CD4-positive, CD25-positive, alpha-beta regulatory T cell (primary cell): ENCODE measurements at regions not wholly inside any gene's neighbourhood (a gene's known extent, or its start where the extent isn't known, plus 50 kb on each side); places are given as distances from the start of the nearest gene placed in this dataset.
A peak's percentile ranks its signal among the peaks of the same experiment; 100 is the strongest.

Source experiments
- ATAC-seq, 2 donors: fragments of 150-1000 bp; cut with Tn5 transposase; one replicate each; pipeline ENCODE4 v1.10.0; 2021; ENCODE audit warnings: low read depth in 2 of 2, moderate number of reproducible peaks in 2 of 2, moderate library complexity in 1 of 2
- DNase-seq, 3 donors: peaks; one replicate each; pipeline versions ENCODE4 v3.0.0 to v3.0.0-alpha.2; 2012 to 2022; ENCODE audit warnings: mixed read lengths in 1 of 3
- H3K27ac ChIP-seq: one replicate; pipeline ENCODE4 v1.7.0; 2013; ENCODE audit warnings: mild to moderate bottlenecking, low read length; ENCODE audit not compliant: insufficient read depth, poor library complexity, severe bottlenecking
- H3K27me3 ChIP-seq: one replicate; pipeline ENCODE4 v1.7.0; 2013; ENCODE audit warnings: low read length; ENCODE audit not compliant: control insufficient read depth, insufficient read depth
- H3K36me3 ChIP-seq: one replicate; pipeline ENCODE4 v1.7.0; 2013; ENCODE audit warnings: mild to moderate bottlenecking, low read length, moderate library complexity; ENCODE audit not compliant: control insufficient read depth, insufficient read depth
- H3K4me1 ChIP-seq: 2 replicates; pipeline ENCODE4 v1.7.0; 2013; ENCODE audit warnings: mild to moderate bottlenecking, low read length; ENCODE audit not compliant: insufficient read depth, control insufficient read depth, poor library complexity, severe bottlenecking
- H3K4me3 ChIP-seq: one replicate; pipeline ENCODE4 v1.7.0; 2013; ENCODE audit warnings: low read depth, mild to moderate bottlenecking, low read length, moderate library complexity
- H3K9me3 ChIP-seq, 2 experiments: 1 replicate in 1 of 2; 2 replicates in 1 of 2; pipeline ENCODE4 v1.7.0; 2013; ENCODE audit warnings: low read length in 2 of 2, mild to moderate bottlenecking in 1 of 2, moderate library complexity in 1 of 2; ENCODE audit not compliant: control insufficient read depth in 2 of 2
- H3K27ac Mint-ChIP-seq, 3 donors: one replicate each; pipeline ENCODE4 v1.8.0; 2020 to 2022; ENCODE audit warnings: mild to moderate bottlenecking in 3 of 3, mixed read lengths in 3 of 3, moderate library complexity in 2 of 3
- H3K27me3 Mint-ChIP-seq: one replicate; pipeline ENCODE4 v1.8.0; 2022; ENCODE audit warnings: mild to moderate bottlenecking, mixed read lengths
- H3K36me3 Mint-ChIP-seq: one replicate; pipeline ENCODE4 v1.8.0; 2020; ENCODE audit warnings: mixed read lengths
- H3K4me1 Mint-ChIP-seq, 4 donors: one replicate each; pipeline ENCODE4 v1.8.0; 2020 to 2022; ENCODE audit warnings: mixed read lengths in 4 of 4, mild to moderate bottlenecking in 1 of 4
- H3K4me3 Mint-ChIP-seq, 4 donors: one replicate each; pipeline ENCODE4 v1.8.0; 2020 to 2022; ENCODE audit warnings: mild to moderate bottlenecking in 4 of 4, mixed read lengths in 4 of 4, moderate library complexity in 3 of 4
- H3K9me3 Mint-ChIP-seq, 7 donors: one replicate each; pipeline ENCODE4 v1.8.0; 2020 to 2022; ENCODE audit warnings: mixed read lengths in 7 of 7, mild to moderate bottlenecking in 3 of 7, moderate library complexity in 2 of 7

GRCh38 chr4:13316354-13316753 is 167.8 kb downstream of the RAB28 start:
- H3K36me3 ChIP-seq = no peaks in the 10 kb centered on the region
- H3K27ac Mint-ChIP-seq = no peak overlapping the region
- H3K4me1 Mint-ChIP-seq = no peaks in the 10 kb centered on the region
- DNase-seq (no peak), ATAC-seq (no peak)
- no peak overlapping the region for H3K27ac ChIP-seq
- H3K4me3 ChIP-seq = no peak overlapping the region
- H3K9me3 Mint-ChIP-seq = peaks cover 0 to 9% (median 2%) of the 10 kb centered on the region in 7 donors
- H3K27me3 ChIP-seq = no peaks in the 10 kb centered on the region
- H3K27me3 Mint-ChIP-seq = no peaks in the 10 kb centered on the region
- H3K36me3 Mint-ChIP-seq = no peaks in the 10 kb centered on the region
- no peaks in the 10 kb centered on the region for H3K9me3 ChIP-seq
- no peaks in the 10 kb centered on the region for H3K4me1 ChIP-seq
- peak overlapping the region in 1 of 4 donors; percentile 32 for H3K4me3 Mint-ChIP-seq

DNA sequence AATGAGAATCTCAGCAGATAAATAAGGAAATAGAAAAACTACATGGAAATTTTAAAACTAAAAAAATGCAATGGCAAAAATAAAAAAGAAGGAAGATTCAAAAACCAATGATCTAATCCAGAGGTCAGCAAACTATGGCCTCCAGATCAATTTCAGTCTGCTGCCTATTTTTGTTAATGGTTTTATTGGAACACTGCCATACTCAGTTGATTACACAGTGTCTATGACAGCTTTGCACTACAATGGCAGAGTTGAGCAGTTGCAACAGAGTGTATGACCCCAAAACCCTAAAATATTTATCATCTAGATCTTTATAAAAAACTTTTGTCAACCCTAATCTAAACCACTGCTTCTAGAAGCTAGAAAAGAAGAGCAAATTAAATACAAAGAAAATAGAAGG is 170.3 kb downstream of the RAB28 start:
- Mint-ChIP-seq H3K4me3 (no peak overlapping the region), H3K9me3 (peaks cover 0 to 5% (median 0%) of the 10 kb centered on the region in 7 donors), H3K36me3 (no peaks in the 10 kb centered on the region), H3K4me1 (no peaks in the 10 kb centered on the region), H3K27me3 (no peaks in the 10 kb centered on the region), H3K27ac (no peak overlapping the region)
- H3K27me3 ChIP-seq = no peaks in the 10 kb centered on the region
- H3K27ac ChIP-seq = no peak overlapping the region
- DNase-seq (no peak), ATAC-seq (no peak)
- H3K9me3 ChIP-seq = no peaks in the 10 kb centered on the region
- no peaks in the 10 kb centered on the region for H3K4me1 ChIP-seq
- H3K4me3 ChIP-seq = no peak overlapping the region
- no peaks in the 10 kb centered on the region for H3K36me3 ChIP-seq

DNA sequence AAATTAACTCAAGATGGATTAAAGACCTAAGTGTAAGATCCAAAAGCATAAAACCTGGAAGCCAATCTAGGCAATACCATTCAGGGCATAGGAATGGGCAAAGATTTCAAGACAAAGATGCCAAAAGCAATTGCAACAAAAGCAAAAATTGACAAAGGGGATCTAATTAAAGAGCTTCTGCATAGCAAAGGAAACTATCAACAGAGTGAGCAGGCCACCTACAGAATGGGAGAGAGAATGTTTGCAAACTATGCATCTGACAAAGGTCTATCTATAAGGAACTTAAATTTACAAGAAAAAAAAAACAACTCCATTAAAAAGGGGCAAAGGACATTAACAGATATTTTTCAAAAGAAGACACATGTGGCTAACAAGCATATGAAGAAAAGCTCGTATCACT is 171.9 kb downstream of the RAB28 start:
- H3K27me3 ChIP-seq = no peaks in the 10 kb centered on the region
- Mint-ChIP-seq H3K27ac (peak overlapping the region in 1 of 3 donors; percentile 21), H3K27me3 (no peaks in the 10 kb centered on the region), H3K36me3 (peaks cover 3% of the 10 kb centered on the region), H3K4me3 (no peak overlapping the region), H3K4me1 (no peaks in the 10 kb centered on the region), H3K9me3 (peaks cover 0 to 5% (median 0%) of the 10 kb centered on the region in 7 donors)
- H3K36me3 ChIP-seq = no peaks in the 10 kb centered on the region
- no peak overlapping the region for H3K27ac ChIP-seq
- H3K4me1 ChIP-seq = no peaks in the 10 kb centered on the region
- H3K4me3 ChIP-seq = no peak overlapping the region
- ATAC-seq (no peak), DNase-seq (no peak)
- H3K9me3 ChIP-seq = no peaks in the 10 kb centered on the region

DNA sequence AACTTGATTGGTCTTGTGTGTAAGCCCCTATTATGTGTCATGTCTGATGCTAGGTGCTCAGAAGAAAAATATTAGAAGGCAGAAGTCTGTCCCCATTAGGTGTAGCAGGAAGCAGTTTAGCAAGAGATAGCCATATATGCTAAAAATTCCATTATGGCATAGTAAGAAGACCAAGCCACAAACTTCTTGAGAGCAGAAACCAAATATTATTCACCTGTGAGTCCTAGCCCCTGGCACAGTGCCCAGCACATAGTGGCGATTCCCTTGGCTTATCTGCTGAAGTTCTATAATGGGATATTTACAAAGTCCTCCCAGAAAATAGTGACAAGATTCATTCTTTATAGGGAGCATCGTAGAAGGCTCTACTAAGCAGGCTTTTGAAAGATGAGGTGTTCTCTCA is 174.4 kb downstream of the RAB28 start:
- Histone ChIP-seq H3K36me3 (no peaks in the 10 kb centered on the region), H3K27ac (no peak overlapping the region), H3K9me3 (no peaks in the 10 kb centered on the region), H3K27me3 (no peaks in the 10 kb centered on the region), H3K4me3 (no peak overlapping the region), H3K4me1 (no peaks in the 10 kb centered on the region)
- Mint-ChIP-seq H3K36me3 (peaks cover 10% of the 10 kb centered on the region), H3K27me3 (no peaks in the 10 kb centered on the region), H3K4me3 (no peak overlapping the region), H3K9me3 (peaks cover 0 to 10% (median 0%) of the 10 kb centered on the region in 7 donors), H3K4me1 (no peaks in the 10 kb centered on the region), H3K27ac (no peak overlapping the region)
- DNase-seq (no peak), ATAC-seq (no peak)

GRCh38 chr4:13306356-13306755 is 177.8 kb downstream of the RAB28 start:
- DNase-seq = no peak
- no peak overlapping the region for H3K27ac Mint-ChIP-seq
- Histone ChIP-seq H3K27me3 (no peaks in the 10 kb centered on the region), H3K9me3 (no peaks in the 10 kb centered on the region), H3K4me1 (no peaks in the 10 kb centered on the region), H3K27ac (no peak overlapping the region), H3K4me3 (no peak overlapping the region), H3K36me3 (no peaks in the 10 kb centered on the region)
- H3K36me3 Mint-ChIP-seq = peaks cover 13% of the 10 kb centered on the region
- no peak overlapping the region for H3K4me3 Mint-ChIP-seq
- no peak for ATAC-seq
- no peaks in the 10 kb centered on the region for H3K27me3 Mint-ChIP-seq
- no peaks in the 10 kb centered on the region for H3K4me1 Mint-ChIP-seq
- H3K9me3 Mint-ChIP-seq = peaks cover 0 to 9% (median 4%) of the 10 kb centered on the region in 7 donors

DNA sequence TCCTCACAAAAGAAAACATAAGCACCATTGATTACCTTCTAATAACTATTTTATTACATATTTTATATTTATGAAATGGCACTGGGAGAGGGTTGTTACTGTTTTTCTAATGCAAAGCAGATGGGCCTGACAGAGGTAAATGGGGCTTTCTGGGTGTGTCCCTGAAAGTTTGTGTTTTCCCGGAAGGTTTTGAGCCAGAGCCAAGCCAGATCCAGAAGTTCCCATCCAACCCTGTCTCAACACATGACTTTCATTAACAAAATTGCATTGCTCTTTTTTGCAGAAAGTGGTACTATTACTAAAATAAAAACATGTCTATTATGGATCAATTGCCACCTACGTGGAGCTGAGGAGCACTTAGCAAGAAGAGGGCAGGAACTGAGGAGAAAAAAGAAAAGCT is 181.3 kb downstream of the RAB28 start:
- peaks cover 0 to 3% of the 10 kb centered on the region in 2 experiments for H3K9me3 ChIP-seq
- no peak overlapping the region for H3K4me3 Mint-ChIP-seq
- peaks cover 24% of the 10 kb centered on the region for H3K36me3 Mint-ChIP-seq
- ATAC-seq (no peak), DNase-seq (no peak)
- H3K4me3 ChIP-seq = no peak overlapping the region
- no peaks in the 10 kb centered on the region for H3K4me1 ChIP-seq
- H3K36me3 ChIP-seq = no peaks in the 10 kb centered on the region
- no peaks in the 10 kb centered on the region for H3K27me3 Mint-ChIP-seq
- peaks cover 0 to 32% (median 9%) of the 10 kb centered on the region in 7 donors for H3K9me3 Mint-ChIP-seq
- H3K27ac ChIP-seq = no peak overlapping the region
- no peaks in the 10 kb centered on the region for H3K4me1 Mint-ChIP-seq
- no peaks in the 10 kb centered on the region for H3K27me3 ChIP-seq
- no peak overlapping the region for H3K27ac Mint-ChIP-seq

GRCh38 chr4:13299343-13299742 is 184.8 kb downstream of the RAB28 start:
- Mint-ChIP-seq H3K27ac (no peak overlapping the region), H3K4me1 (no peaks in the 10 kb centered on the region), H3K36me3 (peaks cover 18% of the 10 kb centered on the region), H3K4me3 (no peak overlapping the region), H3K9me3 (peaks cover 0 to 42% (median 8%) of the 10 kb centered on the region in 7 donors), H3K27me3 (no peaks in the 10 kb centered on the region)
- Histone ChIP-seq H3K4me1 (no peaks in the 10 kb centered on the region), H3K9me3 (peaks cover 0 to 3% of the 10 kb centered on the region in 2 experiments), H3K36me3 (no peaks in the 10 kb centered on the region), H3K4me3 (no peak overlapping the region), H3K27me3 (no peaks in the 10 kb centered on the region), H3K27ac (no peak overlapping the region)
- ATAC-seq = no peak
- no peak for DNase-seq

- Mint-ChIP-seq H3K4me1 (no peaks in the 10 kb centered on the region), H3K27ac (no peak overlapping the region), H3K9me3 (peaks cover 0 to 42% (median 8%) of the 10 kb centered on the region in 7 donors), H3K27me3 (no peaks in the 10 kb centered on the region), H3K36me3 (peaks cover 20% of the 10 kb centered on the region), H3K4me3 (no peak overlapping the region)
- Histone ChIP-seq H3K27ac (no peak overlapping the region), H3K4me1 (no peaks in the 10 kb centered on the region), H3K4me3 (no peak overlapping the region), H3K36me3 (no peaks in the 10 kb centered on the region), H3K27me3 (no peaks in the 10 kb centered on the region), H3K9me3 (peaks cover 0 to 3% of the 10 kb centered on the region in 2 experiments)
- ATAC-seq (no peak), DNase-seq (no peak)
These were observed 185.5 kb downstream of the RAB28 start for GRCh38 chr4:13298655-13299054.
